HAP-1 (cell line): ENCODE measurements at regions not wholly inside any gene's neighbourhood (a gene's known extent, or its start where the extent isn't known, plus 50 kb on each side); places are given as distances from the start of the nearest gene placed in this dataset.

ENCODE experiments used
- DNase-seq, 2 experiments: peaks; one replicate each; pipeline ENCODE4 v3.0.0-alpha.2; 2016 to 2020; ENCODE audit warnings: low spot score in 2 of 2
- H3K27me3 ChIP-seq: fragments of 250-450 bp; sonication (Bioruptor Pico); 2 replicates; pipeline ENCODE4 v1.5.1; 2020; ENCODE audit warnings: low read depth, mild to moderate bottlenecking, moderate library complexity
- H3K36me3 ChIP-seq: fragments of 250-450 bp; sonication (Bioruptor Pico); replicated peaks from 2 replicates; pipeline ENCODE4 v1.5.1; 2020; ENCODE audit warnings: mild to moderate bottlenecking
- H3K4me1 ChIP-seq: fragments of 250-450 bp; sonication (Bioruptor Pico); 2 replicates; pipeline ENCODE4 v1.5.1; 2020; ENCODE audit warnings: mild to moderate bottlenecking
- H3K4me3 ChIP-seq: fragments of 250-450 bp; sonication (Bioruptor Pico); 2 replicates; pipeline ENCODE4 v1.5.1; 2020; ENCODE audit warnings: mild to moderate bottlenecking, moderate library complexity
- H3K9me3 ChIP-seq: fragments of 250-450 bp; sonication (Bioruptor Pico); 2 replicates; pipeline ENCODE4 v1.5.1; 2020; ENCODE audit warnings: mild to moderate bottlenecking, moderate library complexity
- in situ Hi-C: fragments of 300-500 bp; cut with MboI; formaldehyde crosslinking; loops from 3 replicates; pipeline ENCODE4 v1.14.3; 2020; ENCODE audit warnings: low sequenced_read_pairs, inconsistent platforms, mixed read lengths

GRCh38 chr11:127376301-127376700, 375.7 kb upstream of the KIRREL3 start:
- no peaks in the 10 kb centered on the region for H3K4me1 ChIP-seq
- in situ Hi-C loops: no loop called here
- H3K36me3 ChIP-seq: no peaks in the 10 kb centered on the region
- DNase-seq: no peak
- no peaks in the 10 kb centered on the region for H3K27me3 ChIP-seq
- H3K9me3 ChIP-seq: no peaks in the 10 kb centered on the region
- H3K4me3 ChIP-seq: no peak overlapping the region

- no peaks in the 10 kb centered on the region for H3K27me3 ChIP-seq
- in situ Hi-C loops: no loop called here
- H3K9me3 ChIP-seq: no peaks in the 10 kb centered on the region
- no peaks in the 10 kb centered on the region for H3K4me1 ChIP-seq
- H3K4me3 ChIP-seq: no peak overlapping the region
- no peak for DNase-seq
- no peaks in the 10 kb centered on the region for H3K36me3 ChIP-seq
These were observed 368.8 kb upstream of the KIRREL3 start for GRCh38 chr11:127369356-127369755.

GRCh38 chr11:127362754-127363308, 362.3 kb upstream of the KIRREL3 start:
- DNase-seq: no peak
- in situ Hi-C loops: no loop called here
- Histone ChIP-seq H3K36me3 (no peaks in the 10 kb centered on the region), H3K4me3 (no peak overlapping the region), H3K27me3 (no peaks in the 10 kb centered on the region), H3K9me3 (no peaks in the 10 kb centered on the region), H3K4me1 (no peaks in the 10 kb centered on the region)

- in situ Hi-C loops: no loop called here
- no peak for DNase-seq
- no peaks in the 10 kb centered on the region for H3K9me3 ChIP-seq
- no peaks in the 10 kb centered on the region for H3K36me3 ChIP-seq
- no peaks in the 10 kb centered on the region for H3K27me3 ChIP-seq
- no peaks in the 10 kb centered on the region for H3K4me1 ChIP-seq
- no peak overlapping the region for H3K4me3 ChIP-seq
These were observed 357.6 kb upstream of the KIRREL3 start for GRCh38 chr11:127358160-127358559.

GRCh38 chr11:127350476-127350875, 349.9 kb upstream of the KIRREL3 start:
- H3K4me3 ChIP-seq: no peak overlapping the region
- in situ Hi-C loops: no loop called here

GRCh38 chr11:127345819-127346459, 345.4 kb upstream of the KIRREL3 start:
- Histone ChIP-seq H3K9me3 (no peaks in the 10 kb centered on the region), H3K4me3 (no peak overlapping the region), H3K27me3 (no peaks in the 10 kb centered on the region), H3K4me1 (no peaks in the 10 kb centered on the region), H3K36me3 (no peaks in the 10 kb centered on the region)
- DNase-seq: peak in 1 of 2 experiments; percentile 41
- in situ Hi-C loops: loop anchor here (10.0 kb wide), 1 partner anchor 901 kb away; no protein-coding TSS in a partner anchor

More at GRCh38 chr11:127350476-127350875, 349.9 kb upstream of the KIRREL3 start:
- H3K9me3 ChIP-seq: no peaks in the 10 kb centered on the region
- DNase-seq: no peak
- H3K27me3 ChIP-seq: no peaks in the 10 kb centered on the region
- no peaks in the 10 kb centered on the region for H3K36me3 ChIP-seq
- no peaks in the 10 kb centered on the region for H3K4me1 ChIP-seq

- no peaks in the 10 kb centered on the region for H3K9me3 ChIP-seq
- no peak for DNase-seq
- H3K27me3 ChIP-seq: no peaks in the 10 kb centered on the region
- in situ Hi-C loops: loop anchor here (10.0 kb wide), 1 partner anchor 896 kb away; no protein-coding TSS in a partner anchor
- no peaks in the 10 kb centered on the region for H3K36me3 ChIP-seq
- H3K4me1 ChIP-seq: no peaks in the 10 kb centered on the region
- no peak overlapping the region for H3K4me3 ChIP-seq
These were observed 339.9 kb upstream of the KIRREL3 start for GRCh38 chr11:127340438-127340837.

DNA sequence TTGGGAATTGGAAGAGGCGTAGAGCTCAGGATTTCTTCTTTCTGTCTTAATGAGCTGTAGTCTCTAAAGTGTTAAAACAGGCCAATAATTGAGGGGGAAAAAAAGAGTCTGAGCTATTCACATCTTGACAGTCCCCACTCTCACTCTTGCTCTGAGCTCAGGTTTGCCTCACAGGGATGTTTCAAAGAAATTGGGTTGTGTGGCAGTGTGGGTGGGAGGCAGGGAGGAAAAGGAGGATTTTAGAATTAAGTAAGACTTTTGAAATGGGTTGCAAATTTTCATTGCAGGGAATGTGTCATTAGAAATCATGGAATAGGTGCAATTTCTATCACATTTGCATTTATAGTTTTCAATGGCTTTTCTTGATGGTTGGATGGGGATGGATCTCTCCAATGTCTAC, 338.8 kb upstream of the KIRREL3 start:
- Histone ChIP-seq H3K4me3 (no peak overlapping the region), H3K27me3 (no peaks in the 10 kb centered on the region), H3K9me3 (no peaks in the 10 kb centered on the region), H3K36me3 (no peaks in the 10 kb centered on the region), H3K4me1 (no peaks in the 10 kb centered on the region)
- in situ Hi-C loops: no loop called here
- DNase-seq: no peak

GRCh38 chr11:127338380-127339259, 338.1 kb upstream of the KIRREL3 start:
- Histone ChIP-seq H3K36me3 (no peaks in the 10 kb centered on the region), H3K4me1 (no peaks in the 10 kb centered on the region), H3K27me3 (no peaks in the 10 kb centered on the region), H3K9me3 (no peaks in the 10 kb centered on the region), H3K4me3 (no peak overlapping the region)
- no peak for DNase-seq
- in situ Hi-C loops: no loop called here

DNA sequence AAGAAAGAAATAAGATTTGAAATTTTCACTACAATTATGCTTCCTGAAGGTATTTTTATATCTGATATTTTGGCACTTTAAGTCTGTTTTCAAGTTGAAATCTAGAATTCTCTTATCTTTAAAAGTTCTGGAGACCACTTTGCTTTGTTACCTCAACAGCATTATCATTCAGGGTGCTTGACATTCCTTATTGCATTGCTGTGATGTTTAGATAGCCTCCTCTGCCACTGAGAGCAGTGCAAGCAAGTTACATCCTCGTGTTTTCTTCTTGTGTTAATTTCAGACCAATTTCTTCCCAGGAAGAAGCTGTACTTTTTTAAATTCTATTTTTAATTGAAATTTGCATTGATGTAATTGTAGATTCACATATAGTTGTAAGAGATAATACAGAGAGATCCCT, 333.9 kb upstream of the KIRREL3 start:
- no peak overlapping the region for H3K4me3 ChIP-seq
- H3K9me3 ChIP-seq: no peaks in the 10 kb centered on the region
- no peak for DNase-seq
- no peaks in the 10 kb centered on the region for H3K27me3 ChIP-seq
- in situ Hi-C loops: no loop called here
- H3K36me3 ChIP-seq: no peaks in the 10 kb centered on the region
- no peaks in the 10 kb centered on the region for H3K4me1 ChIP-seq

DNA sequence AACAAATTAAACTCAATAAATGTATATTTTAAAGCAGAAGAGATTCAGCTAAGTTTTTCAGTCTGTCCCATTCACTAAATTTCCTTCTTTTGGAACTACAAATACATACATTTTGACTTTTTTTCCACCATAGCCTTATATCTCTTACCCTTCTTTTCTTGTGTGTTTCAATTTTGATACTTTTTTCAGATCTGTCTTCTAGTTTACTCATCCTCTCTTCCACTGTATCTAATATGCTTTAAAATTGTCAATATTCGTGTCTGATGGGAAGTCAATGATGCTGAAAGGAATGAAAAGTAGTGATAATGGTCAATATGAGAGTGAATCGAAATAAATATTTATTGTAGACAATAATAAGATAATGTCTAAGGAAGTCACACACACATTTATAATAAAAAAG, 332.3 kb upstream of the KIRREL3 start:
- Histone ChIP-seq H3K36me3 (no peaks in the 10 kb centered on the region), H3K27me3 (no peaks in the 10 kb centered on the region), H3K9me3 (no peaks in the 10 kb centered on the region), H3K4me3 (no peak overlapping the region), H3K4me1 (no peaks in the 10 kb centered on the region)
- in situ Hi-C loops: no loop called here
- DNase-seq: no peak

DNA sequence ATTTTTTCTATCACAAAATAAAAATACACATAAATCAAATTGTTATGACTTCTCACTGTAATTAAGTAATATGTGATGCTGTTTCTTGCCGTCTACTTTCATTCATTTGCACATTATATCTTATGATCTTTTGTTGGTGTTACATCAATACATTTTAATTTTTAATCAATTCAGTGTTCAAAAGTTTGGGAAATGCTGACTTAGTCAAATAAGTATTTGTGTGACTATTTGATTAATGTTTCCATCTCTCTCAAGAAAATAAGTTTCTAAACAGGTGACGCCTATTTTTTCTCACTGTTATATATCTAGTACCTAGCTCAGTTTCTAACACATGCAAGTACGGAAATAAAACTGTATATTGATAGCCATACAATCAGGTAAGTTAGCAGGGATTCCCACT, 329.5 kb upstream of the KIRREL3 start:
- no peaks in the 10 kb centered on the region for H3K4me1 ChIP-seq
- DNase-seq: no peak
- no peaks in the 10 kb centered on the region for H3K36me3 ChIP-seq
- H3K4me3 ChIP-seq: no peak overlapping the region
- in situ Hi-C loops: no loop called here
- H3K27me3 ChIP-seq: no peaks in the 10 kb centered on the region
- no peaks in the 10 kb centered on the region for H3K9me3 ChIP-seq

DNA sequence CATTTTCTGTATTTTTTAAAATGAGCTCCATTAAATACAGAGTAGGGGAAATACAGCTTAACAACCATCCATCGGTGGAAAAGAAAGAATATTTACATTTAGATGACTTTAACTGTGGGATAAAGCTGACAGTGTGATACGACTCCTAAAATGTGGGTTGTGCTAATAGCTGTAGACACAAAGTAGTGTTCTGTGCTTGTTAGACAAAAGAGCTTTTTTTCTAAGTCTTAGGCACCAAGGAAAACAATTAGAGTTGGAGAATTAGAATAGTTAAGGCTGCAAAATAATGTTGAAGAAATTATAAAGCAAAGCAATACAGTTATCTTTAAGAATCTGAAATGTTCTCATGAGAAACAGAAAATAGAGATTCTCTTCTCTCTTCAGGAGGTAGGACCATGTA, 307.7 kb upstream of the KIRREL3 start:
- no peaks in the 10 kb centered on the region for H3K27me3 ChIP-seq
- no peaks in the 10 kb centered on the region for H3K36me3 ChIP-seq
- DNase-seq: no peak
- in situ Hi-C loops: no loop called here
- no peaks in the 10 kb centered on the region for H3K4me1 ChIP-seq
- H3K9me3 ChIP-seq: no peaks in the 10 kb centered on the region
- H3K4me3 ChIP-seq: no peak overlapping the region

GRCh38 chr11:127307700-127308099, 307.1 kb upstream of the KIRREL3 start:
- no peak for DNase-seq
- no peaks in the 10 kb centered on the region for H3K36me3 ChIP-seq
- in situ Hi-C loops: no loop called here
- H3K27me3 ChIP-seq: no peaks in the 10 kb centered on the region
- H3K9me3 ChIP-seq: no peaks in the 10 kb centered on the region
- H3K4me1 ChIP-seq: no peaks in the 10 kb centered on the region
- no peak overlapping the region for H3K4me3 ChIP-seq
